ENCODE measurements at regions not wholly inside any gene's neighbourhood (a gene's known extent, or its start where the extent isn't known, plus 50 kb on each side); places are given as distances from the start of the nearest gene placed in this dataset.

GRCh38 chr2:66667301-66667700 lies 232.4 kb downstream of the MEIS1 start:
- H2AK9ac ChIP-seq (replicated peaks; ENCODE audit: low read depth, low read length, poor library complexity): no peak overlapping the region
- H3K9me3 ChIP-seq (ENCODE audit: control insufficient read depth, insufficient read depth, low read length): no peaks in the 10 kb centered on the region
- in situ Hi-C loops (cut with MboI; ENCODE audit: low sequenced_read_pairs): no loop called here
- dilution Hi-C loops (cut with HindIII; ENCODE audit: low sequenced_read_pairs, unreplicated experiment): no loop called here
- H3K4me3 ChIP-seq (ENCODE audit: insufficient read depth, low read depth, low read length): no peak overlapping the region
- no peak overlapping the region for H4K8ac ChIP-seq (ENCODE audit: low read depth in 2 of 2, low read length in 2 of 2)
- ATAC-seq (ENCODE audit: low read depth) (no peak), DNase-seq (no peak)
- no peak overlapping the region for H2BK5ac ChIP-seq (ENCODE audit: low read depth, low read length, poor library complexity, severe bottlenecking)
- H3K18ac ChIP-seq (ENCODE audit: low read depth, low read length): no peak overlapping the region
- H3K9me1 ChIP-seq (ENCODE audit: insufficient read depth, low read length): peaks cover 6% of the 10 kb centered on the region
- no peaks in the 10 kb centered on the region for H4K20me1 ChIP-seq (ENCODE audit: insufficient read depth, low read length)
- no peaks in the 10 kb centered on the region for H3K36me3 ChIP-seq (ENCODE audit: control insufficient read depth, insufficient read depth, low read length)
- H2BK120ac ChIP-seq (ENCODE audit: low read depth, low read length): no peak overlapping the region
- H2AK5ac ChIP-seq (ENCODE audit: low read depth, low read length): no peak overlapping the region
- TF ChIP-seq POLR2A (IDR thresholded peaks at IDR 0.05; ENCODE audit: low read depth, low read length) (no peak), SMC3 (IDR thresholded peaks at IDR 0.05; ENCODE audit: low read depth, low read length) (no peak), CHD1 (IDR thresholded peaks at IDR 0.05; ENCODE audit: low read depth, low read length) (no peak)
- no peak overlapping the region for H2BK20ac ChIP-seq (ENCODE audit: low read depth, low read length)
- H3K79me1 ChIP-seq (ENCODE audit: low read depth in 1 of 2, low read length in 2 of 2): no peaks in the 10 kb centered on the region
- H3K4ac ChIP-seq (ENCODE audit: low read depth, low read length): no peak overlapping the region
- ChIA-PET POLR2A (ENCODE audit: unreplicated experiment) (no interaction called here), CTCF (interaction anchor here (0.5 kb wide), 1 partner anchor 13 kb away, joined by 3 read pairs; no protein-coding TSS in a partner anchor)
- no TSS peak for BruUV-seq (replicated peaks)
- 60% methylated on average over 1 of the region's 4 CpGs; no CpG with 5 or more reads in 1 of the 2 experiments for WGBS, 2 experiments (ENCODE audit: extremely low coverage in 2 of 2, insufficient read length in 1 of 2)
- intact Hi-C loops (cut with micrococcal nuclease): no loop called here
- no peak overlapping the region for H3K14ac ChIP-seq (replicated peaks; ENCODE audit: low read depth, low read length)
- no peak overlapping the region for H3K4me2 ChIP-seq (ENCODE audit: low read depth, low read length)
- no peak overlapping the region for H3K23ac ChIP-seq (ENCODE audit: low read depth, low read length)
- H3K9ac ChIP-seq (ENCODE audit: low read depth, low read length): no peak overlapping the region
- 0 out of 2 replicates have a peak, but pooled peaks cover 2% of the 10 kb centered on the region for H3K4me1 ChIP-seq (ENCODE audit: control insufficient read depth, insufficient read depth, low read length)
- H3K27ac ChIP-seq (ENCODE audit: insufficient read depth, low read length): no peak overlapping the region
- no peaks in the 10 kb centered on the region for H3K27me3 ChIP-seq (ENCODE audit: control insufficient read depth, insufficient read depth, low read length)
- H3K56ac ChIP-seq (ENCODE audit: extremely low read depth, insufficient read depth, low read length): no peak overlapping the region
- no peak overlapping the region for H2BK15ac ChIP-seq (ENCODE audit: low read depth, low read length)
- no peak overlapping the region for H4K5ac ChIP-seq (ENCODE audit: low read depth, low read length)
- H4K91ac ChIP-seq (ENCODE audit: insufficient read depth, low read depth, low read length): no peak overlapping the region
- no peak overlapping the region for H2AFZ ChIP-seq (replicated peaks; ENCODE audit: low read length, poor library complexity)

Measured in IMR-90 (cell line).